ENCODE measurements at regions not wholly inside any gene's neighbourhood (a gene's known extent, or its start where the extent isn't known, plus 50 kb on each side); places are given as distances from the start of the nearest gene placed in this dataset.

- Mint-ChIP-seq H3K4me1 (ENCODE audit: low read depth) (peaks cover 24% of the 10 kb centered on the region), H3K27ac (no peak overlapping the region), H3K27me3 (peaks cover 8% of the 10 kb centered on the region), H3K9me3 (ENCODE audit: low read depth) (no peaks in the 10 kb centered on the region), H3K4me3 (ENCODE audit: low read depth) (no peak overlapping the region), H3K36me3 (ENCODE audit: insufficient read depth) (no peaks in the 10 kb centered on the region)
- no peak for TF ChIP-seq CTCF (IDR thresholded peaks at IDR 0.05; ENCODE audit: unreplicated experiment)
- no peak for DNase-seq (ENCODE audit: low spot score, unreplicated experiment)
Observed at GRCh38 chr6:14644381-14644780, 526.8 kb downstream of the CD83 start.

- Mint-ChIP-seq H3K27me3 (peaks cover 8% of the 10 kb centered on the region), H3K9me3 (ENCODE audit: low read depth) (no peaks in the 10 kb centered on the region), H3K27ac (no peak overlapping the region), H3K4me3 (ENCODE audit: low read depth) (no peak overlapping the region), H3K36me3 (ENCODE audit: insufficient read depth) (no peaks in the 10 kb centered on the region), H3K4me1 (ENCODE audit: low read depth) (peaks cover 22% of the 10 kb centered on the region)
- TF ChIP-seq CTCF (IDR thresholded peaks at IDR 0.05; ENCODE audit: unreplicated experiment), result no peak
- no peak for DNase-seq (ENCODE audit: low spot score, unreplicated experiment)
Observed at GRCh38 chr6:14645221-14645620, 527.6 kb downstream of the CD83 start.

GRCh38 chr6:14645841-14646240 lies 528.3 kb downstream of the CD83 start:
- Mint-ChIP-seq H3K27ac (no peak overlapping the region), H3K9me3 (ENCODE audit: low read depth) (no peaks in the 10 kb centered on the region), H3K4me1 (ENCODE audit: low read depth) (peaks cover 17% of the 10 kb centered on the region), H3K36me3 (ENCODE audit: insufficient read depth) (no peaks in the 10 kb centered on the region), H3K27me3 (peaks cover 3% of the 10 kb centered on the region), H3K4me3 (ENCODE audit: low read depth) (no peak overlapping the region)
- TF ChIP-seq CTCF (IDR thresholded peaks at IDR 0.05; ENCODE audit: unreplicated experiment), result no peak
- DNase-seq (ENCODE audit: low spot score, unreplicated experiment), result no peak

- peaks cover under 1% of the 10 kb centered on the region for H3K9me3 Mint-ChIP-seq (ENCODE audit: low read depth)
- no peak for DNase-seq (ENCODE audit: low spot score, unreplicated experiment)
- H3K27ac Mint-ChIP-seq, result no peak overlapping the region
- H3K4me3 Mint-ChIP-seq (ENCODE audit: low read depth), result no peak overlapping the region
- TF ChIP-seq CTCF (IDR thresholded peaks at IDR 0.05; ENCODE audit: unreplicated experiment), result no peak
- no peaks in the 10 kb centered on the region for H3K36me3 Mint-ChIP-seq (ENCODE audit: insufficient read depth)
- H3K4me1 Mint-ChIP-seq (ENCODE audit: low read depth), result peaks cover 17% of the 10 kb centered on the region
- peaks cover 3% of the 10 kb centered on the region for H3K27me3 Mint-ChIP-seq
Observed at GRCh38 chr6:14646371-14646770, 528.8 kb downstream of the CD83 start.

GRCh38 chr6:14647357-14647756 lies 529.8 kb downstream of the CD83 start:
- Mint-ChIP-seq H3K36me3 (ENCODE audit: insufficient read depth) (no peaks in the 10 kb centered on the region), H3K4me1 (ENCODE audit: low read depth) (peaks cover 24% of the 10 kb centered on the region), H3K9me3 (ENCODE audit: low read depth) (peaks cover 3% of the 10 kb centered on the region), H3K27me3 (no peaks in the 10 kb centered on the region), H3K27ac (no peak overlapping the region), H3K4me3 (ENCODE audit: low read depth) (no peak overlapping the region)
- no peak for TF ChIP-seq CTCF (IDR thresholded peaks at IDR 0.05; ENCODE audit: unreplicated experiment)
- DNase-seq (ENCODE audit: low spot score, unreplicated experiment), result no peak

Data from progenitor cell of endocrine pancreas (in vitro differentiated cells).